ENCODE measurements at regions not wholly inside any gene's neighbourhood (a gene's known extent, or its start where the extent isn't known, plus 50 kb on each side); places are given as distances from the start of the nearest gene placed in this dataset.

DNA sequence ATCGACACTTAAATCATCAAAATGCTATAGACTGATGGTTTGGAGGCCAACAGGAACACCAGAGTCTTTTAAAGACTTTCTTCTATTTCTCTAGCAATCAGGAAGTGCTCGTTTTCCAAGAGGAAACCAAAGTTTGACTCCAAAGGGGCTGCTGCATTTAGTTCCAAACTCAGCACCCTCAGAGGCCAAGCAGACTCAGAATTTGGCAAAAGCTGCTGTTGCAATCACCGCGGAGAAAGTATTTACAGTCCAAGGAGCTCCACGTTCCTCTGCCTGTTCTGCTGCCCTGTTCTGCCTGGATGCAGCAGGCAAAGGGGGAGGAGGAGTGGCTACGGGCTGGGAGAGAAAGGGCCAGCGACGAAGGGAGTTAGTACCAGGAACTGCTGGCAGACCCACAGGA is 325.1 kb downstream of the BCL11B start:
- no peak for DNase-seq

DNA sequence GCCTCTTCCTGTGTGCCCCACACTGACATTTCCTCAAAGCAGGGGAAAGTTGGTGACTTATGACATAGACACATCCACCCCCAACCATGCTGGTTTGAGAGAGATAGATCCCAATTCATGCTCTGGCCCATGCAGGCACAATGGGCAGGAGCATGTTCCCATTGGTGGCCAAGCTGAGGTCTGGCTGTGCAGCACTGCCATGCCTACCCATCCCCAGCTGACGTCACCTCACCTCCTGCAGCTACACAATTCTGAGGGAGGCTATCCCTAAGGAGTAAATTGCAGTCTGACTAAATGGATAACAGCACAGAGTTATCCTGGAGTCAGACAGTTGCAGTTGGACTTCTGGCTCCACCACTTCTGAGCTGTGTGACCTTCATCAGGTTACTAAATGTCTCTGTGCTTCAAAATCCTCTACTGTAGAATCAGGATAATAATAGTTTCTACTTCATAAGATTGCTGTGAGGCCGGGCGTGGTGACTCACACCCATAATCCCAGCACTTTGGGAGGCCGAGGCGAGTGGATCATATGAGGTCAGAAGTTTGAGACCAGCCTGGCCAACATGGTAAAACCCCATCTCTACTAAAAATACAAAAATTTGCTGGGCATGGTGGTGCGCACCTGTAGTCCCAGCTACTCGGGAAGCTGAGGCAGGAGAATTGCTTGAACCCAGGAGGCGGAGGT is 323.9 kb downstream of the BCL11B start:
- no peak for DNase-seq

DNA sequence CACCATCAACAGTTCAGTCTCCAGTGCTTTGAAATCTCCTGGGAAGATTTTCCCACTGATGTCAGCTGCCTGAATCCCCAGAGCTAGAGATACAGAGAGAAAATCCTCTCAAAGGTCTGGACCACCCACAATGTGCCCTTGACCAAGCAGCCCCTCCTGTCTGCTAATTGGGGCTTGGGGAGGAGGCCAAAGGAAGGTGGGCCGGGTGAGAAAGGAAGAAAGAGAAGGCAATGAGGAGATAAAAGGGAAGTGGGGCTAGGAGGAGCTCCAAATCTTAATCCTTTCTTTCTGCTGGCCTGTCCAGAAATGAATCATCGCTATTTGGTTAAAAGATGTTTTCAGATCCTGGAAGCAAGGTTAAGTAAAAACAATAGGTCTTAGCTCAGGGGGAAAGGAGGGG is 322.9 kb downstream of the BCL11B start:
- DNase-seq: no peak

DNA sequence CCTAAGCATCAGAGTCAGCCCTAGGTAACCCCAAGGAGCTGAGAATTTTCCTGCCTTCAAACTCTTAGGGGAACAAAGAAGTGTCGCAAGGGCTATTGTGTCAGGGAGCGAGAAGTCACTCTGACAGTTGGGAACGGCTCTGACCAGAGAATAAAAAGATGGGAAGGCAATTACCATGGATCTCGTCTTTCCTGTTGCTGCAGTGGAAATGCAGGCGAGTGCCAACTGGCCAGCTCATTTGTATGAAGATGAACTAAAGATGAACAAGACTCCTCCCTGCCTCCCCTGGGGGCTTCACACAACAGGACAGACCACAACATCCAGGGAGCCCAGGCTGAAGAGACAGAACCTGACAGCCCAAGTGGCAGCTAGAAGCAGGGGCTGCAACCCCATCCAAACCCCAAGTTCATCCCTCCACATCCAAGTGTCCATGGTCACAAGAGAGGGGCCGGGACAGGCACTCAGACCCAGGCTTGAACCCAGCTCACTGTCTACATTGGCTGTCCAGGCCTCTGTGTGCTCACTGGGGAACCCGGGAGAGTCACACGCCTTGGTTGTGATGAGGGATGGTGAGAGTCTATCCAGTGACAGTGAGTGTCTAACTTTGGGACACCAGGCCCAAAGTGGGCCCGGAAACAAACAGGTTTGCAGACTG is 322.4 kb downstream of the BCL11B start:
- no peak for DNase-seq

DNA sequence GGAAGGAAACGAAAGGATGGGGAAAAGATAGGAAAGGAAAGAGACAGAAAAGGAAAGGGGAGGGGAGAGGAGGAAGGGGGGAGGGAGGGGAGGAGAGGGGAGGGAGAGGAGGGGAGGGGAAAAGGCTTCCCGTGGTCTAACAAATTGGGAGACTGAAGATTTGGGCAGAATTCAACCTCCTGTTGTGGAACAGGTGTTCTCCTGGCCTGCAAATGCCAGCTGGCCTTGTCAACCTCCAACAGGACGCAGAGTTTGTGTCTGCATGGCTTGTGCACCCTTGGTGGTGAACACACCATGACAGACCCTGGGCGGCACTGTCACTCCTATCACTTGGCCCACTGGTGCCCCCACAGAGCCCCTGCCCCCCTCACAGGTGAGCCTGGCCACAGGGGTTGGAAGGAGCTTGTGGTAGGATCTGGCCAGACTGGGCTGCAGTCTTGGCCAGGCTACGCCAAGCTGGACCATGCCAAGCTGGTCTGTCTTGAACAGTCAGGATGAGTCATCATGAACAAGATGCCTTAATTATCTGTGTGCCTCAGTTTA is 321.6 kb downstream of the BCL11B start:
- no peak for DNase-seq

DNA sequence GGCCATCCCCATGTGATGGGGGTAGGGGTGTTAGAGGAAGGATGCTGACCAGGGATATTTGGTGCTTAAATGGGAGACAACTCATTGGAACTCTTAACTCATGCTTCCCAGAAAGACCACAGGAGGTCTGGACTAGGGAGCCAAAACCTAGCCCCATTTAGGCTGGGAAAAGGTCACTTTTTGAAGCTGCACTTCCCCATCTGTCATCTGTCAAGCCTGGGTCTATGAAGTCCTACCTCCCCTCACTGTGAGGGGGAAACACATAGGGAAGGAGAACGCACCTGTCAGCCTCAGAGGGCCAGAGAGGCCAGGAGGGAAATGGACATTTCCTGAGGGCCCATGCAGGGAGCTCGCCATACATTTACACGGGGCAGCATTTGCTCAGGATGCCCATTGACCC is 321.0 kb downstream of the BCL11B start:
- DNase-seq: no peak

DNA sequence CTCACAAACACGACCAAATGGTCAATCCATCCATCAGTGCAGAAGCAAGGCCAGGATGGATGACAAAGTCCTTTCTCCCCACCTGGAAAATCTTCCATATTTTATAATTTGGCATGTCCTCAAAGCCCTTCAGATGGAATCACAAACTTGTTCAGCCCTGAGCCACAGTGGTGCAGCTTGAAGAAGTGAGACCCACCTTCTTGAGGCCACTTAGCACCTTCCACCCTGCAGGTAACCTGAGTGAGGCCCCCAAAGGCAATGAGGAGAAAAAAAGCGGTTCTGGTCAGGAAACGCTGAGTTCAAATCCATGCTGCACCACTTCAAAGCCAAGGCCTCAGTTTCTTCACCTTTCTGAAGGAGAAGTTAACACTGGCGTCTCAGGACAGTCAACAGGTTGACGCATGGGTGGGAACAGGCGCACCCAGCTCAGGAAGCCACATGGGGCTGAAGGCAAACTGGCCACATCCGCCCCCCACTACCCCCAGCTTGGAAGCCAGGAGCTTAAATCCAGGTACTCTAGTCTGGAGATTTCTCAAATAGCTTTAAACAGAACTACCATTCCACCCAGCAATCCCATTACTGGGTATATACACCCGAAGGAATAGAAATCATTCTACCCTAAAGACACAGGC is 320.4 kb downstream of the BCL11B start:
- no peak for DNase-seq

DNA sequence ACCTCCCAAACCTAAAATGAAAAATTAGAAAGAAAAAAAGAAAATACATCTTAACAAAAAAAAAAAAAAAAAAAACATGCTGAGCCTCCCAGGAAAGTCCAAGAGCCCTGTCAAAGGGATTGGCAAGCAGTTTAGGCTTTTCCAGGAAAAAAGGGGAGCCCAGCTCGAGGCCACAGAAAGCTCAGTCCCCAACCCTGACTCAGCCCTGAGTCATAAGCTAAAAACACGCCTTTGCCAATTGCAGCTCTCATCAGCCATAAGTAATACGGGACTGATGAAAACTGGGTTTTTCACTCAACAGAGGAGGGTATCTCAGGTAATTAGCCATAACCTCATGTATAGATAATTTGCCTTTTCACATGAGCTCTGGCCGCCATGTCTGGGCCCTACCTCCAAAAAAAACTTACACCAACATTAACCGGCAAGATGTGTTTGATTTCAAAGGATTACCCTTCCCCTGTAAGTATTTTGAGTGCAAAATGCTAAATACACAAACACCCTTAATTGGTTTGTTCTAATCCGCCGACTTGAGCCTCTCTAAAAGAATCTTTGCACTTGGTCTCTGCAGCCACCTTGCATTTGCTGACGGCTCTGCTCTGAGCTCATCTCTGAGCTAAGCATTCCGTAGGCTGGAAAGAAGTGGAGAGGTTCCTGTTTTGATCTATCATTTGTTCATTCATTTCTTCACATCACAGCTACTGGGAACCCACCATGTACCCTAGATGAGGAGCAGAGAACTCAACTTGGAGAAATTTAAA is 319.2 kb downstream of the BCL11B start:
- no peak for DNase-seq

DNA sequence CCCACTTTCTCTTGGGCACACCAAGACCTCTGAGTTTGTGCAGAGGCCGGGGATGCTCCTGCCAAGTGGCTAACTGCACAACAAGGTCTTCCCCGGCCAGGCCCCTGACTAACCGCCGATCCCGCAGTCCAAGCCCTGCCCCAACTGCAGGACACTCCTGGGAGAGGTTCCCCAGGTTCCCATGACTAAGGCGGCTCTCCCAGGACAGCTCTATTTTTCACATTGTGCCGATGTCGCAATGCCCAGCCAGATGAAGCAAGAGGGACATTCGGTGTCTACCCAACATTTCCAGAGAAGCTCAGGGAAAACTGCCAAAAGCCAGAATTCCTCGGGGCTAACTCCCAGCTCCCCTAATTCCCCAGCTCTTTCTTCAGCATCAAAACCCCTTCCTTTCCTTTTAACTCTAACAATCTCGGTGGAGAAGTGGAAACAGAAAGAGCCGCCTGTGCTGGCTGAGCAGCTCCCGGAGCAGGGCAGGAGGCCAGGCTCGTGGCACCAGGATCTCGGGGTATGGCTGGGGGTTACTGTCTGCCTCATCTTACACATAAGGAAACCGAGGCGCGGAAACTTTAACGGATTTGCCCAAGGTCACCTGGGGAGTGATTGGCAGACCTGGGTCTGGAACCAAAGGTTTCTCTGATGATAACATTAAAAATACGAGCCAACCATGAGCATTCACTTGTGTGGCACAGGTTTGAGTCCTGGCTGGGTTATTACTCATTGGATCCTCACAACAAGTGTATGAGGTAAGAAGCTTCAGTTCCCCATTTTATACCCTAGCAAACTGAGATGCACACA is 318.2 kb downstream of the BCL11B start:
- DNase-seq: no peak

GRCh38 chr14:98954349-98955000 is 317.5 kb downstream of the BCL11B start:
- DNase-seq: no peak

DNA sequence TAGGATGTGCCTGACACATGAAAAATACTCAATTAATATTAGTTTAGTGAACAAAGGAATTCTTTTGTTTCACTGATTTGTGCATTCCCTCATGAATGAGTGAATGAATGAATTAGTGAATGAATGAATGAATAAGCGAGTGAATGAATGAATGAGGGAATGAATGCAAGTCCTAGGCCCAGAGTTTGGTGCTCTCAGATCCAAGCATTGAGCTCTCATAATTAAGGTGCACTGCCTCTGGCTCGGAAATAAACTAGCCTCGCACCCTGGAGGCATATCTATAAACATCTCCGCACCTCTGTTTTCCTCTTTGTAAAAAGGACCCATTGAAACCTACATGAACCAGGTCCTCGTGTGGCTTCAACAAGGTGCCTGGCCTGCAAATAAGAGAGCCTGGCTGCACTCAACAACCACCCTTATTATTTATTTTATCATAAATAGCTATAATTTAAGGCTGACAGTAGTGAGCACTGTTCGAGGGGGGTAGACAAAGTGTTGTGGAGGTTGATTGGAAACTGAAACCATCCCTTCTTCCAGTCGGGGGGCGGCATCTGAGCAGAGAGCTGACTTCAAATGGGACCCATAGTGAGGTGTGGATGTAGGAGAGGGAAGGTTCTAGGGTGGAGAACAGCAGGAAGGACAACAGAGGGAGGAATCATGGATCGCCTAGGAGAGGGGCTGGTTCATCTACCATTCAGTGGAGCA is 316.8 kb downstream of the BCL11B start:
- DNase-seq: no peak

GRCh38 chr14:98955741-98956070 is 316.3 kb downstream of the BCL11B start:
- DNase-seq: no peak

GRCh38 chr14:98956181-98956580 is 315.8 kb downstream of the BCL11B start:
- DNase-seq: no peak

DNA sequence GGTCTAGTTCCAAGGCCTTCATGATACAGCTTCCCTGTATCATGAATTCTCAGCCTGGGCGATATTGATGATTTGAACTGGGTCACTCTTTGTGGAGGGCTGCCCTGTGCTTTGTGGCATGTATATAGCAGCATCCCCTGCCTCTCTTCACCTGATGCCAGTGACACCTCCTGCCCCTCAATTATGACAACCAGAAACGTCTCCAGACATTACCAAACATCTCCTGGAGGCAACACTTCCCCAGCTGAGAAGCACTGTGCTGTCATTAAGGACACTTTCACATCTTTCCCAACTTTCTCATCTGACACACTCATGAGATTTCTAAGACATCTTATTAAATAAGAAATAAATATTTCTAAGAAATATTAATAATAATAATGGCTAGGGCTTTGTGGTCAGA is 315.3 kb downstream of the BCL11B start:
- DNase-seq: no peak

GRCh38 chr14:98957211-98958047 is 314.6 kb downstream of the BCL11B start:
- no peak for DNase-seq

DNA sequence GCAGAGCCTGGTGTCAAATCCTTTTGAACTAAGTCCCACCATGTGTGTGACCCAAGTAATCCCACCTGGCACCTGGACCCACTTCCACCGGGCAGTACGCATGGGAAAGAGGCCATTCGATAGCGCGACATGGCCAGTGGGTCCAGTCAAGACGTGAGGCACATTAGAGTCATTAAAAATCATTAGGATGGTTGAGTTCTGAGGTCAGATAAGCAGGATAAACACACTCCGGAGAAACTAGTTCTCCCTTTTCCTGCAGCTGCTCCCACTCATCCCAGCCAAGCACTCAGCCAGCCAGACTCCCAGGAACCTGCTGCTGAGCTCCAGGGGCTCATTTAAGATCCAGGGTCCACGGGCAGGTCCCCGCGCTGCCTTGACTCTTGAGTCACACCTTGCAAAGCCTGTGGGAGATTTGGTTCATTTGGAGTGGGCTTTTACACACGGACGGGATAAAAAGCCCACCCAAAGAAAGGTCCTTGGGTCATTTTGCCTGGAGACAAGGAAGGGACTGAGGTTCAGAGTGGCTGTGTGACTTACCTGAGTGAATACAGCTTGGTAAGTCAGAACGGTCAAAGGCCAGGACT is 313.9 kb downstream of the BCL11B start:
- DNase-seq: no peak

DNA sequence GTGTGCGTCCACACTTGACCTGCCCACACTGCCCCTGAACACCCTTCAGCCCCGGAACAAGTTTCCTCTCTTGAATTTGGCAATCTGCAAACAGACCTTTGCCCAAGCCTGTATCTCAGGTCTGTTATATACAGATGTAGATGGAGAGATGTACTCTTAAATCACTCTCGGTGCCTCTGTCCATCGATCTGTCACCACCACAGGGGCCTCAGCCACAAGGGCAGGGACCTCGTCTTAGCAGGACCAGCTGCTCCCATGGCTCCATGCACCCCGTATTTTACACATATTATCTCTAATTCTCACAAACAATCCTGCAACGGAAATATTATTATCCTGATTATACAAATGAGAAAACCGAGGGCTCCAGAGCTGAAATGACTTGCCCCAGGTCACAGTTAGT is 313.4 kb downstream of the BCL11B start:
- DNase-seq: no peak

DNA sequence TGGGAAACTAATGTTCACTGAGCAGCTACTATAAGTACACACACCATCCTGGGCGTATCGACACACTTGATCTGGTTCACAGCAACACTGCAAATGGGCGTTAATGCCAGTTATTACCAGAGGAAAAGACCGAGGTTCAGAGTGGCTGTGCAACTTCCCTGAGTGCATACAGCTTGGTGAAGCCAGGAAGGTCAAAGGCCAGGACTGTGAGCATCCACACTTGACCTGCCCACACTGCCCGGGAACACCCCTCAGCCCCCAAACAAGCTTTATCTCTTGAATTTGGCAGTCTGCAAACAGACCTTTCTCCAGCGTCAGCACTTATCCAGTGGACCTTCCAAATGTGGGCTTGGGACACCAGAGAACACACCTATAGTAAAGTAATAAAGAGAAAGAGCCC is 312.6 kb downstream of the BCL11B start:
- DNase-seq: no peak

DNA sequence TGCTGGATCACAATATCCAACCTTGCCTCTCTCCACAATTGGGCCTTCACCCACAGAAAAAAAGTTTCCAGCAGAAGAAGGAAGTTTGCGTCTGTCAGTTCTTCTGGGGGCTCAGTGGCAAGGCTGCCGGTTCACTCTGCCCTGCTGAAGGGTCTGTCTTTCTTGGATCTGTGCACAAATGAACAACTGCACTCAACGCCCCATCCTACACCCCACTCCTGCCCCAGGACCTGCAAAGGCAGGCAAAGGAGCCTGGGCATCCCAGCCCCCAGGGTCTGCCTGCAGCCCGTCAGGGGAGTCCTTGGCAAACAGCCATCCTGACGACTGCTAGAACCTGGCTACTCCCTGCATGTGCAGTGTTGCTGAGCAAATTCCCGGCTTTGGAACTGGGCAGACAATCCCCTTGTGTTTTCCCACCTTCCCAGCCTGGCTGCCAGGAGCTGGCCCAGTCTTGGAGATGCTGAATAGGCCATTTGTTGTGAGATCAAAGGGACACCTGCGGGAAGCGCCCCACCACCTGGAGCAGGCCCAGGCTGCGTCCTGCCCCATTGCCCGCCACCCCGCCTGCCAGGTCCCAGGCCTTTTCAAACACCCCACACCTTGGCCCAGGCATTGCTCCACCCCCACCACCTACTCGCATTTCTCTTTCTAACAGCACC is 311.9 kb downstream of the BCL11B start:
- DNase-seq: no peak

GRCh38 chr14:98960617-98961013 is 311.4 kb downstream of the BCL11B start:
- no peak for DNase-seq
